ENCODE measurements at regions not wholly inside any gene's neighbourhood (a gene's known extent, or its start where the extent isn't known, plus 50 kb on each side); places are given as distances from the start of the nearest gene placed in this dataset.

DNA sequence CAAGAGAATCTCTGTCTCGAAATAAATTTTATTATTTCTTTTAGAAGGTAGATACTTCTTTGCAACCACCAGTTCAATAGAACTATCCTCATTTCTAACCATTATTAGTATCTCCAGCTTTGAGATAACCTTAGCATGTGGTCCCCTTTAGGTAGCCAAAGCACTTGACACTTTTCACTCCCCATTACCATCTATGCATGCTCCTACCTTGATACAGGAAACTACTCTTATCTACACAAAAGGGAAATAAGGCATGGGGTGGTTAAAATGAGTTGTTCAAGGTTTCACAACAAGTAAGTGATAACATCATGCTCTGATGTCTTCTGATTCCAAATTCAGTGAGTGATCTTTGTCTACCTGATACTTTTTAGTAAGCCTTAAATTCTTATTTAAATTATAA, 308.2 kb upstream of the CHORDC1 start:
- TF ChIP-seq, protein P1, sequence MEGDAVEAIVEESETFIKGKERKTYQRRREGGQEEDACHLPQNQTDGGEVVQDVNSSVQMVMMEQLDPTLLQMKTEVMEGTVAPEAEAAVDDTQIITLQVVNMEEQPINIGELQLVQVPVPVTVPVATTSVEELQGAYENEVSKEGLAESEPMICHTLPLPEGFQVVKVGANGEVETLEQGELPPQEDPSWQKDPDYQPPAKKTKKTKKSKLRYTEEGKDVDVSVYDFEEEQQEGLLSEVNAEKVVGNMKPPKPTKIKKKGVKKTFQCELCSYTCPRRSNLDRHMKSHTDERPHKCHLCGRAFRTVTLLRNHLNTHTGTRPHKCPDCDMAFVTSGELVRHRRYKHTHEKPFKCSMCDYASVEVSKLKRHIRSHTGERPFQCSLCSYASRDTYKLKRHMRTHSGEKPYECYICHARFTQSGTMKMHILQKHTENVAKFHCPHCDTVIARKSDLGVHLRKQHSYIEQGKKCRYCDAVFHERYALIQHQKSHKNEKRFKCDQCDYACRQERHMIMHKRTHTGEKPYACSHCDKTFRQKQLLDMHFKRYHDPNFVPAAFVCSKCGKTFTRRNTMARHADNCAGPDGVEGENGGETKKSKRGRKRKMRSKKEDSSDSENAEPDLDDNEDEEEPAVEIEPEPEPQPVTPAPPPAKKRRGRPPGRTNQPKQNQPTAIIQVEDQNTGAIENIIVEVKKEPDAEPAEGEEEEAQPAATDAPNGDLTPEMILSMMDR (IDR thresholded peaks at IDR 0.05; ENCODE audit: low read depth, low read length, poor library complexity, severe bottlenecking) = no peak
- TF ChIP-seq EZH2phosphoT487 (IDR thresholded peaks at IDR 0.05; ENCODE audit: borderline replicate concordance, low read length) = no peak

Measured in DOHH2 (cell line).